Retina (tissue), 1 donor: ENCODE measurements at regions not wholly inside any gene's neighbourhood (a gene's known extent, or its start where the extent isn't known, plus 50 kb on each side); places are given as distances from the start of the nearest gene placed in this dataset.

ENCODE experiments used
- DNase-seq: peaks from one replicate; pipeline ENCODE4 v3.0.0-alpha.2; 2016

- DNase-seq: no peak
Measured at GRCh38 chr14:34347683-34348082, 114.4 kb downstream of the SPTSSA start.

GRCh38 chr14:34345718-34346465, 116.1 kb downstream of the SPTSSA start:
- no peak for DNase-seq

- DNase-seq: no peak
Measured at GRCh38 chr14:34344318-34344717, 117.7 kb downstream of the SPTSSA start.

- DNase-seq: no peak
Measured at GRCh38 chr14:34340025-34340625, 121.9 kb downstream of the SPTSSA start.

- no peak for DNase-seq
Measured at GRCh38 chr14:34338056-34338455, 124.0 kb downstream of the SPTSSA start.

- DNase-seq: no peak
Measured at GRCh38 chr14:34336501-34336900, 125.5 kb downstream of the SPTSSA start.

- DNase-seq: no peak
Measured at GRCh38 chr14:34335968-34336367, 126.1 kb downstream of the SPTSSA start.

- no peak for DNase-seq
Measured at GRCh38 chr14:34334329-34334728, 127.7 kb downstream of the SPTSSA start.

GRCh38 chr14:34331728-34332623, 130.1 kb downstream of the SPTSSA start:
- DNase-seq: peak; percentile 58

GRCh38 chr14:34330846-34331245, 131.2 kb downstream of the SPTSSA start:
- DNase-seq: no peak

- no peak for DNase-seq
Measured at GRCh38 chr14:34329301-34329700, 132.7 kb downstream of the SPTSSA start.

- DNase-seq: no peak
Measured at GRCh38 chr14:34328178-34328577, 133.9 kb downstream of the SPTSSA start.

GRCh38 chr14:34325493-34325892, 136.5 kb downstream of the SPTSSA start:
- DNase-seq: no peak

GRCh38 chr14:34324363-34324795, 137.7 kb downstream of the SPTSSA start:
- peak; percentile 44 for DNase-seq

- DNase-seq: peak; percentile 35
Measured at GRCh38 chr14:34322940-34323418, 139.1 kb downstream of the SPTSSA start.

- DNase-seq: no peak
Measured at GRCh38 chr14:34319140-34319539, 142.9 kb downstream of the SPTSSA start.

GRCh38 chr14:34318014-34318413, 144.0 kb downstream of the SPTSSA start:
- no peak for DNase-seq

- DNase-seq: no peak
Measured at GRCh38 chr14:34310724-34311123, 151.3 kb downstream of the SPTSSA start.

- no peak for DNase-seq
Measured at GRCh38 chr14:34303811-34304210, 158.2 kb downstream of the SPTSSA start.

GRCh38 chr14:34302654-34303053, 159.4 kb downstream of the SPTSSA start:
- DNase-seq: no peak

GRCh38 chr14:34300882-34301734, 160.9 kb downstream of the SPTSSA start:
- peak; percentile 47 for DNase-seq

- DNase-seq: no peak
Measured at GRCh38 chr14:34300330-34300729, 161.7 kb downstream of the SPTSSA start.
